Nephron progenitor cell (in vitro differentiated cells): ENCODE measurements at regions not wholly inside any gene's neighbourhood (a gene's known extent, or its start where the extent isn't known, plus 50 kb on each side); places are given as distances from the start of the nearest gene placed in this dataset.

ENCODE experiments used
- DNase-seq: peaks from one replicate; pipeline ENCODE4 v3.0.0; 2021
- H3K27ac Mint-ChIP-seq: 2 replicates; pipeline ENCODE4 v1.8.0; 2021; ENCODE audit warnings: mild to moderate bottlenecking, moderate library complexity, mixed read lengths
- H3K27me3 Mint-ChIP-seq: 2 replicates; pipeline ENCODE4 v1.8.0; 2021; ENCODE audit warnings: mild to moderate bottlenecking, low read depth, mixed read lengths; ENCODE audit not compliant: poor library complexity
- H3K36me3 Mint-ChIP-seq: 2 replicates; pipeline ENCODE4 v1.8.0; 2021; ENCODE audit warnings: low read depth, mixed read lengths
- H3K4me1 Mint-ChIP-seq: 2 replicates; pipeline ENCODE4 v1.8.0; 2021; ENCODE audit warnings: mixed read lengths
- H3K4me3 Mint-ChIP-seq: 2 replicates; pipeline ENCODE4 v1.8.0; 2021; ENCODE audit warnings: mild to moderate bottlenecking, moderate library complexity, mixed read lengths
- H3K9me3 Mint-ChIP-seq: 2 replicates; pipeline ENCODE4 v1.8.0; 2021; ENCODE audit warnings: mild to moderate bottlenecking, moderate library complexity, mixed read lengths
- CTCF ChIP-seq: fragments of 200-600 bp; sonication (generic); IDR thresholded peaks from 2 replicates; pipeline ENCODE4 v1.5.0; 2021; ENCODE audit warnings: antibody characterized with exemption

- no peaks in the 10 kb centered on the region for H3K27me3 Mint-ChIP-seq
These were observed 377.8 kb upstream of the SUCLG2 start for GRCh38 chr3:68032209-68032608.

DNA sequence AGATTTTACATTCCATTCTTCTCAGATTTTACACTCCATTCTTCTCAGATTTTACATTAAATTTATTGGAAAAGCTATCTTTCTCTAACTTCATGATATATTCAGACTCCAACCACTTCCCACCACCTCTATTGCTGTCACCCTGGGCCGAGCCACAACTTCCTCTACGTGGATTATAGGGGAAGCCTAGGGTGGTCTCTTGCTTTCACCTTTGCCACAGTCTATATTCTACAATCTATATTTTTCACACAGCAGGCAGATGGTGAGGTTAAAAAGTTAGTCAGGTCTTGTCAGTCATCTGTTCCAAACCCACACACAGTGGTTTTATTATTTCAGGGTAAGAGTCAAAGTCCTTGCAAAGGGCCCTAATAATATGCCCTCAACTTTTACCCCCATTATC lies 370.8 kb upstream of the SUCLG2 start:
- no peaks in the 10 kb centered on the region for H3K36me3 Mint-ChIP-seq
- no peaks in the 10 kb centered on the region for H3K9me3 Mint-ChIP-seq
- no peaks in the 10 kb centered on the region for H3K4me1 Mint-ChIP-seq
- no peak for TF ChIP-seq CTCF
- no peaks in the 10 kb centered on the region for H3K27me3 Mint-ChIP-seq
- DNase-seq: no peak
- no peak overlapping the region for H3K4me3 Mint-ChIP-seq
- H3K27ac Mint-ChIP-seq: no peak overlapping the region

More at GRCh38 chr3:68032209-68032608, 377.8 kb upstream of the SUCLG2 start:
- Mint-ChIP-seq H3K36me3 (no peaks in the 10 kb centered on the region), H3K4me3 (no peak overlapping the region), H3K27ac (no peak overlapping the region), H3K4me1 (peaks cover 4% of the 10 kb centered on the region), H3K9me3 (no peaks in the 10 kb centered on the region)
- no peak for TF ChIP-seq CTCF
- DNase-seq: no peak

DNA sequence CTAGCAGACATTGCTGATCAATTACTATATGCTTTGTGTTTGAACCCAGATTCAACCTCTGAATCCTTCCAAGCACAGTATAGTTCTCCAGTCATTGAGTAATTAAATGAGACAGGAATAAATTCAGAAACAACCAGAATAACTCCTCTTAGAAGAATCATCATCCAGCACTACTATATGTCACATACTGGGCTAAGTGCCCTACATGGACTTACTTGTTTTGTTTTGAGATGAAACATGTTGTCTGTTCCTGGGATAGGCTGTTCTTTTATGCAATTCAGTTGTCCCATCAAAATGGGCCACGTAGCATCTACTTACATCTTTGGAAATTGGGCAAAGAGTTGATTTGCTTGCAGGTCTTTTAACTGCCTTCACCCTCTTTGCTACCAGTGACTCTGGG lies 365.5 kb upstream of the SUCLG2 start:
- Mint-ChIP-seq H3K27me3 (no peaks in the 10 kb centered on the region), H3K9me3 (no peaks in the 10 kb centered on the region), H3K36me3 (no peaks in the 10 kb centered on the region), H3K4me1 (no peaks in the 10 kb centered on the region), H3K27ac (no peak overlapping the region), H3K4me3 (no peak overlapping the region)
- no peak for TF ChIP-seq CTCF
- DNase-seq: no peak

- Mint-ChIP-seq H3K27me3 (peaks cover 3% of the 10 kb centered on the region), H3K4me3 (no peak overlapping the region), H3K27ac (no peak overlapping the region), H3K36me3 (no peaks in the 10 kb centered on the region), H3K9me3 (no peaks in the 10 kb centered on the region), H3K4me1 (no peaks in the 10 kb centered on the region)
- no peak for TF ChIP-seq CTCF
- DNase-seq: no peak
These were observed 363.9 kb upstream of the SUCLG2 start for GRCh38 chr3:68018275-68018674.

GRCh38 chr3:68017069-68017468 lies 362.7 kb upstream of the SUCLG2 start:
- H3K27ac Mint-ChIP-seq: no peak overlapping the region
- H3K9me3 Mint-ChIP-seq: no peaks in the 10 kb centered on the region
- H3K36me3 Mint-ChIP-seq: no peaks in the 10 kb centered on the region
- peaks cover 3% of the 10 kb centered on the region for H3K27me3 Mint-ChIP-seq
- no peak for TF ChIP-seq CTCF
- DNase-seq: no peak
- no peaks in the 10 kb centered on the region for H3K4me1 Mint-ChIP-seq
- no peak overlapping the region for H3K4me3 Mint-ChIP-seq

- no peak for TF ChIP-seq CTCF
- H3K27me3 Mint-ChIP-seq: peaks cover 21% of the 10 kb centered on the region
- DNase-seq: no peak
- H3K9me3 Mint-ChIP-seq: no peaks in the 10 kb centered on the region
- no peak overlapping the region for H3K27ac Mint-ChIP-seq
- H3K4me1 Mint-ChIP-seq: peaks cover 14% of the 10 kb centered on the region
- H3K36me3 Mint-ChIP-seq: no peaks in the 10 kb centered on the region
- no peak overlapping the region for H3K4me3 Mint-ChIP-seq
These were observed 355.5 kb upstream of the SUCLG2 start for GRCh38 chr3:68009900-68010299.
